Effector memory CD4-positive, alpha-beta T cell (primary cell): ENCODE measurements at regions not wholly inside any gene's neighbourhood (a gene's known extent, or its start where the extent isn't known, plus 50 kb on each side); places are given as distances from the start of the nearest gene placed in this dataset.
"Not testable (repeated sequence)": the region's sequence is repeated elsewhere in the genome, so short reads cannot be mapped to it uniquely, and the experiment has no call there.

Experiments used
- DNase-seq, 3 donors: peaks; one replicate each; pipeline ENCODE4 v3.0.0-alpha.2; 2020
- H3K27ac ChIP-seq: 2 replicates; pipeline ENCODE4 v1.7.0; 2013; ENCODE audit warnings: mild to moderate bottlenecking, low read length, moderate library complexity; ENCODE audit not compliant: insufficient read depth, poor library complexity, severe bottlenecking
- H3K27me3 ChIP-seq: replicated peaks from 2 replicates; pipeline ENCODE4 v1.7.0; 2013; ENCODE audit warnings: mild to moderate bottlenecking, low read length; ENCODE audit not compliant: insufficient read depth, control insufficient read depth, poor library complexity, severe bottlenecking
- H3K36me3 ChIP-seq: 2 replicates; pipeline ENCODE4 v1.7.0; 2013; ENCODE audit warnings: mild to moderate bottlenecking, low read length, moderate library complexity; ENCODE audit not compliant: control insufficient read depth, insufficient read depth
- H3K4me1 ChIP-seq: 2 replicates; pipeline ENCODE4 v1.7.0; 2013; ENCODE audit warnings: low read length, mild to moderate bottlenecking; ENCODE audit not compliant: control insufficient read depth, insufficient read depth, poor library complexity, severe bottlenecking
- H3K4me3 ChIP-seq: 2 replicates; pipeline ENCODE4 v1.7.0; 2013; ENCODE audit warnings: low read length, low read depth, mild to moderate bottlenecking; ENCODE audit not compliant: insufficient read depth, poor library complexity, severe bottlenecking
- H3K9me3 ChIP-seq: 2 replicates; pipeline ENCODE4 v1.7.0; 2013; ENCODE audit warnings: mild to moderate bottlenecking, low read length, moderate library complexity; ENCODE audit not compliant: control insufficient read depth

DNA sequence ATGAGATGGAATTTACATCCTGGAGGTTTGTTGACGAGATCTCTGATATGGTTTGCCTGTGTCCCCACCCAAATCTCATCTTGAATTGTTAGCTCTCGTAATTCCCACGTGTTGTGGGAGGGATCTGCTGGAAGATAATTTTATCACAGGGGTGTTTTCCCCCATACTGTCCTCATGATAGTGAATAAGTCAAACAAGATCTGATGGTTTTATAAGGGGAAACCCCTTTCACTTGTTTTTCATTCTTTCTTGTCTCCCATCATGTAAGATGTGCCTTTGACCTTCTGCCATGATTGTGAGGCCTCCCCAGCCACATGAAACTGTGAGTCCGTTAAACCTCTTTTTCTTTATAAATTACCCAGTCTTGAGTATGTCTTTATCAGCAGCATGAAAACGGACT is 337.4 kb downstream of the BCL11B start:
- H3K9me3 ChIP-seq, H3K36me3 ChIP-seq, H3K27me3 ChIP-seq, DNase-seq, H3K27ac ChIP-seq, H3K4me3 ChIP-seq: not testable (repeated sequence)
- H3K4me1 ChIP-seq: peaks cover 48% of the 10 kb centered on the region

DNA sequence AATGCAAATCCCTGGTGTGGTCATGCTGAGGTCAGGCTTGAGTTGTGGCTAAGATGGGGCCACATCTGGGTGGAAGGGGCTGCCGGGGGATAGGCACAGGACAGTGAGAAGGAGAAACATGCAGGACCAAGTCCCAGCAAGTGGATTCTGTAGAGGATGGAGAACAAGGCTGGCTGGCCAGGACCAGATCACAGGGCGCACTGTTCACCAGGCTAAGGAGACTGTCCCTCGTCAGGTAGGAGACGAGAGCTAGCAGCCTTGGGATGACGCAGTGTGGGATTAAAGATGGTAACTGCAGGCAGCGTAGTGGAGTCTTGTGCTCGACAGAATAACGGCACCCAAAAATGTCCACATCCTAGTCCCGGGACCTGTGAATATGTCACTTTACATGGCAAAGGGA is 336.1 kb downstream of the BCL11B start:
- DNase-seq: no peak
- peaks cover 41% of the 10 kb centered on the region for H3K4me1 ChIP-seq
- no peaks in the 10 kb centered on the region for H3K9me3 ChIP-seq
- no peak overlapping the region for H3K4me3 ChIP-seq
- no peaks in the 10 kb centered on the region for H3K36me3 ChIP-seq
- no peak overlapping the region for H3K27ac ChIP-seq
- no peaks in the 10 kb centered on the region for H3K27me3 ChIP-seq

DNA sequence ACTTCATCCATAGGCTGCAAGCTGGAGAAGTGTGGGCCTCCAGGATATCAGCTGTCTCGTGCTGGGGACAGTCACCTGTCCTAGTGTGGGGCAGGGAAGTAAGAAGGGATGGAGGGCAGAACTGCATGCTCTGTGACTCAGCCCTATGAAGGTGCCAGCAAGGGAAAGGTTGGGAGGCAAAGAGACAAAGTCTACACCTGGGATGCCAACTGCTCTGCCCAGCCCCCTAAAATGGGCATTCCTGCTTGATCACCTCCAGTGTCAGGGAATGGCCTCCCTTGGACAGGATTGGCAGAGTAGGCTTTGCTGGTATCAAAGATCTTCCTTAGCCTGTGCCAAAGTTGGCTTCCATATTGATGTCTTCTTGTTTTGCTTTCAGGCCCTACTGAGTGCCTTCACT is 335.0 kb downstream of the BCL11B start:
- Histone ChIP-seq H3K36me3 (no peaks in the 10 kb centered on the region), H3K27me3 (no peaks in the 10 kb centered on the region), H3K4me3 (no peak overlapping the region), H3K4me1 (peaks cover 30% of the 10 kb centered on the region), H3K9me3 (no peaks in the 10 kb centered on the region), H3K27ac (no peak overlapping the region)
- no peak for DNase-seq

GRCh38 chr14:98937712-98938505 is 334.1 kb downstream of the BCL11B start:
- Histone ChIP-seq H3K9me3 (no peaks in the 10 kb centered on the region), H3K4me1 (peaks cover 21% of the 10 kb centered on the region), H3K27ac (no peak overlapping the region), H3K4me3 (no peak overlapping the region), H3K27me3 (no peaks in the 10 kb centered on the region), H3K36me3 (no peaks in the 10 kb centered on the region)
- no peak for DNase-seq

- H3K9me3 ChIP-seq: no peaks in the 10 kb centered on the region
- no peak overlapping the region for H3K27ac ChIP-seq
- H3K4me1 ChIP-seq: peaks cover 9% of the 10 kb centered on the region
- no peaks in the 10 kb centered on the region for H3K27me3 ChIP-seq
- H3K36me3 ChIP-seq: no peaks in the 10 kb centered on the region
- DNase-seq: no peak
- H3K4me3 ChIP-seq: no peak overlapping the region
These were observed 331.1 kb downstream of the BCL11B start for GRCh38 chr14:98940693-98941437.

GRCh38 chr14:98941481-98941880 is 330.5 kb downstream of the BCL11B start:
- H3K4me3 ChIP-seq: no peak overlapping the region
- no peak overlapping the region for H3K27ac ChIP-seq
- no peaks in the 10 kb centered on the region for H3K36me3 ChIP-seq
- peaks cover 9% of the 10 kb centered on the region for H3K4me1 ChIP-seq
- no peaks in the 10 kb centered on the region for H3K9me3 ChIP-seq
- H3K27me3 ChIP-seq: no peaks in the 10 kb centered on the region
- DNase-seq: no peak

- H3K27me3 ChIP-seq: no peaks in the 10 kb centered on the region
- no peak overlapping the region for H3K4me3 ChIP-seq
- no peaks in the 10 kb centered on the region for H3K36me3 ChIP-seq
- no peaks in the 10 kb centered on the region for H3K9me3 ChIP-seq
- H3K27ac ChIP-seq: no peak overlapping the region
- H3K4me1 ChIP-seq: no peaks in the 10 kb centered on the region
- DNase-seq: no peak
These were observed 328.1 kb downstream of the BCL11B start for GRCh38 chr14:98943907-98944306.

GRCh38 chr14:98944989-98945388 is 327.0 kb downstream of the BCL11B start:
- H3K27me3 ChIP-seq: no peaks in the 10 kb centered on the region
- no peaks in the 10 kb centered on the region for H3K36me3 ChIP-seq
- DNase-seq: no peak
- no peaks in the 10 kb centered on the region for H3K9me3 ChIP-seq
- H3K4me3 ChIP-seq: no peak overlapping the region
- H3K27ac ChIP-seq: no peak overlapping the region
- H3K4me1 ChIP-seq: no peaks in the 10 kb centered on the region

GRCh38 chr14:98945611-98946570 is 326.1 kb downstream of the BCL11B start:
- H3K9me3 ChIP-seq: no peaks in the 10 kb centered on the region
- no peaks in the 10 kb centered on the region for H3K27me3 ChIP-seq
- no peak overlapping the region for H3K27ac ChIP-seq
- no peaks in the 10 kb centered on the region for H3K36me3 ChIP-seq
- no peaks in the 10 kb centered on the region for H3K4me1 ChIP-seq
- H3K4me3 ChIP-seq: no peak overlapping the region
- no peak for DNase-seq
